ENCODE measurements at regions not wholly inside any gene's neighbourhood (a gene's known extent, or its start where the extent isn't known, plus 50 kb on each side); places are given as distances from the start of the nearest gene placed in this dataset.

DNA sequence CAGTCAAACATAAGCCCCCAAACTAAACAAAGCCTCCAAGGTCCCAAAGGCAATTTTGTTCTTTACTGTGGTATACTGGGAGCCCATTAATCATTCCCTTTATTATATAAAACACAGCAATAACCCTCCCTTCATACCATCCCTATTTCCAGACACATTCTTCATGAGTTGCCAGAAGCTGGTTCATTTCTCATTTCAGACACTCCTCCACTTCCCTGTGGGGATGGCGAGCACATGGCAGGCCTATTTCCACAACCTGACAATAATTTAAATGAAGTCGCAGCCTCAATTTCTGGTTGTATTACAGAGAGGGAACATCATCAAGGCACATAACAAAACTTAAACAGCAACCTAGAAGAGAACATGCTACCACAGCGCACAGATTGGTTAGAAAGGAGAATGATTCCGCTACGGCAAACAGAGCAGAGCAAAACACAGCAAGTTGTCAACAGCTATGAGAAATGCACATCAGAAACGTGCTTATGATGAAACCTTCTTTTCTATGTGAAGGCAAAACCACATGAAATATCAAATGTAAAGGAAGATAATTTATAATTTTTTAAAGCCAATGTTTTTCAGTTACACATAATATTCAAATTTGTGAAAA is 63.3 kb upstream of the ARHGEF3 start:
- DNase-seq (ENCODE audit: low spot score): no peak

DNA sequence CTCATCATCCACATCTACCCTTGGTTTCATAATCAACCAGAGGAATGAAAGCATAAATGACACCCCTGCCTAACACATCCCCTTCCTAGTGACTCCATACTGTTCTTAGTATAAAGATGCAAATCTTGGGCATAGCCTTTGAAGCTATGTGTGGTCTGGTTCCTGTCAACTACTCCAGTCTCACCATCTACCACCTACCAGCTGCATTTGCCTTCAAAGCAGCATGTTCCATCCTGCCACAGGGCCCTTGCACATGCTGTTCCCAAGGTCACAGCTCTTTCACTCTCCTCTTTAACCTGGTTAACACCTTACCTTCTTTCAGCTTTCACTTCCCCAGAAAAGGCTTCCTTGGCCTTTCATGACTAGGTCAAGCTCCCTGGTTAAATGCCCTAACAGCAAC is 62.3 kb upstream of the ARHGEF3 start:
- no peak for DNase-seq (ENCODE audit: low spot score)

DNA sequence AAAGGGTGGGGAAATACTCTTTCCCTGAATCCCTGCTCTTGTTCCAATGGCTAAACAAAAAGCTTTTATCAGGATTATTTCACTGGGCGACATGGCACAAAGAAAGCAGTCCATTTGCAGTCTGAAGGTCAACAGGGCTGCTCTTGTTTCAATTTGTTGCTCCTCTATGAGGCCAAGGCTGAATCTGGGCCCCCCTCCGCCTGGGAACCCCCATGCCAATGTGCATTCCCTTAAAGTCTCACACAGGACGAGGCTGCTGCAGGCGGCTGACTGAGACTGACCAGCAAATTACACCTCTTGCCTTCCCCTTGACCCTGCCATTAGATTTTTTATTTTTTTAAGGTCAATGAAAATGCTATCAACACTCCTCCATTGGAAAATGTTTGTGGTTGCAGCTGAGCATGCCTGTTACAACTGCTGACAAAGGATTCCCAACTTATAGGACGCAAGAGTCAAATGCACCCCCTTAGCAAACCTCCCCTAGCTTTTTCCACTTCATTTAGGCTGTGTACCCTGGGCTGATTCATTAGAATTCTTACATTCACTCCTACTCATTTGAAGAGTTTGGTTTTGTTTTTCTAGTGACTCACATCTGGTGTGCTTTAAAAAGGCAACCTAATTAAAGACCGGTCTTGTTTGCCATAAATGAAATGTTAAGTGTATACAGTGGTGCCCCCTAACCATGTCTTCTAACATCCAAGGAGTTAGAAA is 60.8 kb upstream of the ARHGEF3 start:
- no peak for DNase-seq (ENCODE audit: low spot score)

DNA sequence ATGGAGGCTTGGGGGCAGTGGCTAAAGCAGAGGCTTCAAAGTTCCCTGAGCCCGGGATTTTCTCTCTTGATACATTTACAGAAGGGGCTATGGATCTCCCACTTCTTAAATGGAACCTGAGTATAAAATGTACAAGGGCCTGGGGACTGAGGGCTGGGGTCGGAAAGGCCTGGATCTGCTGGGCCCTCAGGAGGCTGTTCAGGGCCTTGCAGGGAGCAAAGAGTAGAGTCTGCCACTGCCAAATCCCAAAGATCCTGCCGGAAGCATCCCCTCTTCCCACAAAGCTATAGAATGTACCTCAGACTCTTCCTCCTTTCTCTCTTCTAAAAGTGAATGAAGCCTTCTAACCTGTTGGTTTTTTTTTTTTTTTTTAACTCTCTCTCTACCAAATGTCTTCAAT is 59.8 kb upstream of the ARHGEF3 start:
- no peak for DNase-seq (ENCODE audit: low spot score)

DNA sequence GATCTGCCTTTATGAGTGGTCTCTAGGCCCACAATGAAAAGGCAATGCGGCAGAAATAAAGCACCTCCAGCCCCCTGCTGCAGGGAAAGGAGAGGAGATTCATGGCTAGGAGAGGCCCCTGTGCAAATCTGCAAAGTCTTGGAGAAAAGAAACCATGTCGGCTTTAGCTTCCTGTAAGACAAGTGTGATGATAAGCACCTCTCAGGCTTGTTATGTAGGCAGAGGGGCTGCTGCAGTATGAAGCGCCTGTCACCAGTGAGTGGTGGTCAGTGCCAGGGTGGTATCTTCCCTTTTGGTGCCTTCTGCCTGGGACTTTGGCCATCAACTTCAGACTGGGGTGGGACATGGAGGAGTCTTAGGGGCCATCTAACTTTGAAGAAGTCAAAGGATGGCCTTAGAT is 59.2 kb upstream of the ARHGEF3 start:
- no peak for DNase-seq (ENCODE audit: low spot score)

DNA sequence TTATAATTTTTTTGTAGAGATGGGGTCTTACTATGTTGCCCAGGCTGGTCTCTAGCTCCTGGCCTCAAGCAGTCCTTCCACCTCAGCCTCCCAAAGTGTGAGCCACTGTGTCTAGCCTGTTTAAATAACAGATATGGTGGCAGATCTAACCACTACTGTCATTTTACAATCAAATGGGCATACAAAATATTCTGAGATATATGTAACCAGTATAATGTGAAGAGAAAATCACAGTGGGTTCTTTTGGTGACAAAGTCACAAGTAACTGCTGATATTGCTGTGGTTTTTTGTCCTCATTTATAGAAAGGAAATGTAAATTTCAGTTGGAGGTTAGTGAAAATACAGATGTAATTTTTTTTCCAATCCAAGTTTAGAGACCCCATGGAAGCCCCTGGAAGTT is 58.6 kb upstream of the ARHGEF3 start:
- no peak for DNase-seq (ENCODE audit: low spot score)

DNA sequence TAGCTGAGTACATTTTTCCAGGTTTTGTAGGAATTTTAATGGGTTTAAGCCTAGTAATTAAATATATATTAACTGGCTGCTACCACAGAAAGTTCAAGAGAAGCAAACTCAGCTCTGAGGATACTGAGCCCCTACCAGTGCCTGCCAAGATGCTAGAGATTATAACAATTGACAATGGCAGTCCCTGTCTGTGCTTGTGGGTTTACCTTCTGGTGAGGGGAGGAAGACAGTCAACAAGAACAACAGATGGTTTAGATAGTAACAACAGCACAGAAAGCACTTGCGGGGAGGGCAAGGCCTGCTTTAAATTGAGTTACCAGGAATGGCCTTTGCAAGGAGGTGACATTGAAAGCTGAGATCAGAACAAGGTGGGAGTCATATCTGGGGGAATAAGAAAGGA is 56.6 kb upstream of the ARHGEF3 start:
- DNase-seq (ENCODE audit: low spot score): no peak

DNA sequence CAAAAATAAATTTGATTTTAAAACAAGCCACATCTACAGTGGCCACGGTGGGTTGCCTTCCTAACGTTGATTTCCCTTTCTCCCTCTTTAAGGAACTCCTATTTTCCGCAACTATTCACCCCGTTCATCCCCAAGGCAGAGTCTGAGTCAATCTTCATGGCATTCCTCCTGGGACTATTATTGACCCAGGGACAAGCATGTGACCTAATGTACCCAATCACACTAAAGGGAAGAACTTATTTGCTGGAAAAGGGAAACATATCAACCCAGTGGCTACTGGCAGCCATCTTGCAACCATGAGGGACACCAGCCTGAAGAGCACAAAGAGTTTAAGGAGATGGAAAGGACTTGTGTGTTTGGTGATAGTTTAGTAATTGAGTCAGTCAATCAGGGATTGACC is 55.4 kb upstream of the ARHGEF3 start:
- no peak for DNase-seq (ENCODE audit: low spot score)

DNA sequence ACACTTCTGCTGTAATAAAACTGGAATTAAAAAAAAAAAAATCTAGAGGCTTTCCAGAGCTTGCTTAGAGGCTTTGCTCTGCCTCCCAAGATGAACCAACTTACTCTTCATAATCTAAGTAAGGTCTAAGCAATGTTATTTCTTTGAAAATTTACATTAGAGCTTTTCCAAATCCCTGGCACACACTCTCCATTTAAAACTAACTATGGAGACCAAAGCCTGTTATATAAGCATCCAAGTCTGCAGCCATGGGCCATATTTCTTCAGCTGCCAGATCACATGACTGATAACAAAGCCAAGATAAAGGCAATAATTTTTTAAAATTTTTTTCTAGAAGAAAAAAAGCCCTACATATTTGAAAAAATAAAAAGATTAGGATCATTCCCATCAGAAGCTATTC is 55.0 kb upstream of the ARHGEF3 start:
- DNase-seq (ENCODE audit: low spot score): no peak

DNA sequence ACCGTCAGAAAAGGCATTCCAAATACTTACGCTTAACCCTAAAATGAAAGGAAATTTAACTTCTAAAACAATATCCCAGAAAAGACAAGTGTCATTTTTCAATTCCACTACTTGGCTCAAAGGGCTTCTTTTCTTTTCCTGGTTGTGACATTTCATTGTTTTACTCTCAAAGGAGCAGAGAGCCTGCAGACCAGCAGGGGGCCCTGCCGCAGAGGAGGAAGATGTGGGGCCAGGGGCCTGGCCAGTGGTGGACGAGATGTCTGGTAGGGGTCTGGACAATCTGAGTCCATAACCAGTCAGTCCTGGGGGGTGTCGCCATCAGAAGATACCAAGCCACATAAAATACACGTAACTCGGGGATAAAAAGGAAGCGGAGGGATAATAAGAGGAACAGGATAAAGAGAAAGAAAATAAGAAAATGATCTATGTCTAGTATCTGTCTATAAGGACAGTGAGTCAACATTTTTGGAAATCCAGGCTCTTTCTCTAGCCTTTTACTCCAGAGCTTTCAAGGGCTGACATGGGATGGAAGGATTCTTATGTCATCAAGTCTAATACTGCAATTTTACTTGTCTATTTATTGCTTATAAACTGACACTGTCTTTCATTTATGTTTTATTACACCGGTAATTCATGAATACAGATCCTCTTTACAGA is 54.2 kb upstream of the ARHGEF3 start:
- DNase-seq (ENCODE audit: low spot score): peak; percentile 70

DNA sequence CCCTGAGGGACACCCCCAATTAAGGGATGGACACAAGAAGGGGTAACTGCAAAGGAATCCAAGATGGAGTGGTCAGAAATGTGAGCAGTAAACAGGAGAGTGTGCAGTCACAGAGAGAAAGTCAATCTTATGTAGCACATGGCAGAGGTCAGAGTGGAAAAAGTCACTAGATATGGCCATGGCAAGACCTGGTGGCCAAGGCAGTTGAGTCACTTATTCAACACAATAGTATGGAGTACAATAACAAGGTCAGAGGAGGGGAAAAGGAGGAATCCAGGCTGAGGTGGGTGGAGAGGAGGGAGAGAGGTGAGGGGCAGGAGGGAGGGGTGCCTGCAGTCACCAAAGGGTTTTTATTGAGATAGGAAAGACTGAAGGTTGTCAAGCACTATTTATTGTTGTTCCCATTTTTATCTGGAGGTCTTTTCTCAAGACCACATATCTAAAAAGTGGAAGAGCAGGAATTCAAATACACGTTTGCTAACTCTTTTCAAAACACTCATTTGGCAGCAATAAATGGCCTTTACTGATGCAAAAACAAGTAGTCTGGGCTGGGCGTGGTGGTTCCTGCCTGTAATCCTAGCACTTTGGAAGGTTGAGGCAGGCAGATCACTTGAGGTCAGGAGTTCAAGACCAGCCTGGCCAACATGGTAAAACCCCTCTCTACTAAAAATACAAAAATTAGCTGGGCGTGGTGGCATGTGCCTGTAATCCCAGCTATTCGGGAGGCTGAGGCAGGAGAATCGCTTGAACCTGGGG is 53.3 kb upstream of the ARHGEF3 start:
- no peak for DNase-seq (ENCODE audit: low spot score)

DNA sequence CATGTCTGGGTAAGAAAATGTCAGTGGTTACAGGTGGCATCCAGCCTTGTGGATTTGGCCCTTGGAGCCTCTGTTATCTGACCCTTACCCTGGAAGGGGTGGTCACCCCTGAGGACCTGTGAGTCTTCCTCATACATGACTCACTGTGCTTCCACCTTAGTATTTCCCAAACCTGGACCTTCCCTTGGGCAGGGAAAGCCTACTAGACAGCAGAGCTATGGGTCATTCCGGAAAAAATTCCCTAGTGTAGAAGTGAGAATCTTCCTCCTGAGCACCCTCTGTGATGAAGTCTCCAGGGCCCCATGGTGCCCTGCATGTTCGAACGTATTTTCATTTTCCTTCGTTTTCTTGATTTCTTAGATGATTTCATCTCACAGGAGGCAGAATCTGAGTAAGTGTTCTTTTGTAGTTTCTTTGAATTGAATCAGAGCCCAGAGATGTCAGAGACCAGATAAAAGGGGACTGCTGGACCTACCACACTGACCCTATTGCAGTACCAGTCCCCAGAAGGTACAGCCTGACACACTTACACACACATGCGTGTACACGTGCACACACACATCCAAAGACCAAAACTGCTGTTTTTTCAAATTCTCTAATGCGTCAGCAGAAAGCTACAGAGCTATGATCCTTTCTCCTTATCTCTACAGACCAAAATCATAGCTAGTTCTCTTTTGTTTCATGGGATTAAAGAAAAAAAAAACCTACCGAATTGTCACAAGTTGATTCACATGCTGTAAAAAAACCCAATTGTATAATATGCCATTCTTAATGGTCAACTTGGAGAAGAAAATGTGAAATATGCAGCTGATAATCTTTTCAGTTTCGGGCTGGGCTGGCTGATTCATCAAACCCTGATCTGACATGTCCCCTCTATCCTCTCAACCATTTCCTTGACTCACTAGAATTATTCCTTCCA is 50.5 kb upstream of the ARHGEF3 start:
- no peak for DNase-seq (ENCODE audit: low spot score)
